ENCODE measurements at regions not wholly inside any gene's neighbourhood (a gene's known extent, or its start where the extent isn't known, plus 50 kb on each side); places are given as distances from the start of the nearest gene placed in this dataset.

GRCh38 chr2:155583674-155584195 is 748.8 kb downstream of the NR4A2 start:
- no peak overlapping the region for H2AFZ ChIP-seq (replicated peaks; ENCODE audit: low read length, poor library complexity)
- no peak overlapping the region for H4K8ac ChIP-seq (ENCODE audit: low read depth in 2 of 2, low read length in 2 of 2)
- no peak overlapping the region for H2BK120ac ChIP-seq (ENCODE audit: low read depth, low read length)
- H2AK9ac ChIP-seq (replicated peaks; ENCODE audit: low read depth, low read length, poor library complexity): no peak overlapping the region
- H3K4me2 ChIP-seq (ENCODE audit: low read depth, low read length): no peak overlapping the region
- H3K4ac ChIP-seq (ENCODE audit: low read depth, low read length): no peak overlapping the region
- WGBS, 2 experiments (ENCODE audit: extremely low coverage in 2 of 2, insufficient read length in 1 of 2): 40% methylated on average over 1 of the region's 2 CpGs; no CpG with 5 or more reads in 1 of the 2 experiments
- dilution Hi-C loops (cut with HindIII; ENCODE audit: low sequenced_read_pairs, unreplicated experiment) (no loop called here), in situ Hi-C loops (cut with MboI; ENCODE audit: low sequenced_read_pairs) (no loop called here), intact Hi-C loops (cut with micrococcal nuclease) (no loop called here)
- CTCF ChIA-PET: no interaction called here
- no peak for TF ChIP-seq CTCF (conservative IDR thresholded peaks at IDR 0.05; ENCODE audit: low read depth, low read length)
- TF ChIP-seq BHLHE40 (IDR thresholded peaks at IDR 0.05; ENCODE audit: low read depth, low read length): no peak
- TF ChIP-seq CHD1 (IDR thresholded peaks at IDR 0.05; ENCODE audit: low read depth, low read length): no peak
- TF ChIP-seq SMC3 (IDR thresholded peaks at IDR 0.05; ENCODE audit: low read depth, low read length): no peak
- no peak for TF ChIP-seq RFX5 (IDR thresholded peaks at IDR 0.05; ENCODE audit: low read depth, low read length)
- no peak for TF ChIP-seq USF2 (IDR thresholded peaks at IDR 0.05; ENCODE audit: low read depth, low read length)
- TF ChIP-seq MAFK (IDR thresholded peaks at IDR 0.05; ENCODE audit: low read depth, low read length): no peak
- TF ChIP-seq FOS (IDR thresholded peaks at IDR 0.05; ENCODE audit: low read depth, low read length): no peak
- no peak for TF ChIP-seq CEBPB (IDR thresholded peaks at IDR 0.05; ENCODE audit: low read depth, low read length)
- no peak for TF ChIP-seq ELK1 (IDR thresholded peaks at IDR 0.05; ENCODE audit: borderline replicate concordance, low read depth, low read length)
- TF ChIP-seq POLR2A (IDR thresholded peaks at IDR 0.05; ENCODE audit: low read depth, low read length): no peak
- TF ChIP-seq RAD21 (IDR thresholded peaks at IDR 0.05; ENCODE audit: low read length): no peak
- TF ChIP-seq NFE2L2 (IDR thresholded peaks at IDR 0.05; ENCODE audit: low read depth, low read length): no peak
- no peak for TF ChIP-seq MXI1 (IDR thresholded peaks at IDR 0.05; ENCODE audit: borderline replicate concordance, low read depth, low read length)
- no peak for TF ChIP-seq RCOR1 (IDR thresholded peaks at IDR 0.05; ENCODE audit: insufficient replicate concordance, low read length)
- no peak for TF ChIP-seq MAZ (IDR thresholded peaks at IDR 0.05; ENCODE audit: borderline replicate concordance, low read depth, low read length)
- H4K20me1 ChIP-seq (ENCODE audit: insufficient read depth, low read length): no peaks in the 10 kb centered on the region
- no peak overlapping the region for H3K23ac ChIP-seq (ENCODE audit: low read depth, low read length)
- no peaks in the 10 kb centered on the region for H3K4me1 ChIP-seq (ENCODE audit: control insufficient read depth, insufficient read depth, low read length)
- ATAC-seq (ENCODE audit: low read depth): no peak
- H3K18ac ChIP-seq (ENCODE audit: low read depth, low read length): no peak overlapping the region
- no peak overlapping the region for H2AK5ac ChIP-seq (ENCODE audit: low read depth, low read length)
- peaks cover 15% of the 10 kb centered on the region for H3K9me3 ChIP-seq (ENCODE audit: control insufficient read depth, insufficient read depth, low read length)
- no peaks in the 10 kb centered on the region for H3K36me3 ChIP-seq (ENCODE audit: control insufficient read depth, insufficient read depth, low read length)
- no peaks in the 10 kb centered on the region for H3K9me1 ChIP-seq (ENCODE audit: insufficient read depth, low read length)
- no peak overlapping the region for H3K4me3 ChIP-seq (ENCODE audit: insufficient read depth, low read depth, low read length)
- no TSS peak for BruUV-seq (replicated peaks)
- no peak overlapping the region for H2BK15ac ChIP-seq (ENCODE audit: low read depth, low read length)
- H3K27me3 ChIP-seq (ENCODE audit: control insufficient read depth, insufficient read depth, low read length): no peaks in the 10 kb centered on the region
- no peak overlapping the region for H3K14ac ChIP-seq (replicated peaks; ENCODE audit: low read depth, low read length)
- POLR2A ChIA-PET (ENCODE audit: unreplicated experiment): no interaction called here
- no peak overlapping the region for H3K9ac ChIP-seq (ENCODE audit: low read depth, low read length)
- no peak overlapping the region for H3K27ac ChIP-seq (ENCODE audit: insufficient read depth, low read length)
- H2BK20ac ChIP-seq (ENCODE audit: low read depth, low read length): no peak overlapping the region
- H3K56ac ChIP-seq (ENCODE audit: extremely low read depth, insufficient read depth, low read length): no peak overlapping the region
- DNase-seq: no peak
- no peak overlapping the region for H2BK5ac ChIP-seq (ENCODE audit: low read depth, low read length, poor library complexity, severe bottlenecking)
- no peaks in the 10 kb centered on the region for H3K79me1 ChIP-seq (ENCODE audit: low read depth in 1 of 2, low read length in 2 of 2)
- no peak overlapping the region for H4K5ac ChIP-seq (ENCODE audit: low read depth, low read length)
- H4K91ac ChIP-seq (ENCODE audit: insufficient read depth, low read depth, low read length): no peak overlapping the region

All from IMR-90 (cell line).